NCI-H748 (cell line): ENCODE measurements at regions not wholly inside any gene's neighbourhood (a gene's known extent, or its start where the extent isn't known, plus 50 kb on each side); places are given as distances from the start of the nearest gene placed in this dataset.
"Not testable (repeated sequence)": the region's sequence is repeated elsewhere in the genome, so short reads cannot be mapped to it uniquely, and the experiment has no call there.

Experiments used
- DNase-seq: peaks from one replicate; lab custom pipeline; 2025; ENCODE audit not compliant: unreplicated experiment; lab: John Stamatoyannopoulos, UW

DNA sequence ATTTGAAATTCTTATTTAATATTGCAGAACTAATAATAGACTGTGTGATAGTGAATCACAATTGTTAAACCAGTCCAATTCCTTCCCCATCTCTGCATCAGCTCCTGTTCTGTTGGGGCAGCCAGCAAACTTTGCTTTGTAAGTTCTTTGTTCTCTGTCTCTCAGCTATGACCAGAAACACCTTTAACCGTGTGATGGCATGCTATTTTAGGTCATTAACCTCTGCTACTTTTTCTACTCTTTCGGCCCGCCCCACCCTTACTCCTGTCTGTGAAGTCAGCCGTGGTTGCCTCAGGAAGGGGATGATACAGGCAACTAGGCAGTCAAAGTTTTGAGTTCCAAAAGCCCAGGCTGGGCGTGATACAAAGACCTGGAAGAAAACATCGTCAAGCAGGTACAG is 51.3 kb upstream of the EGFL6 start:
- no peak for DNase-seq

DNA sequence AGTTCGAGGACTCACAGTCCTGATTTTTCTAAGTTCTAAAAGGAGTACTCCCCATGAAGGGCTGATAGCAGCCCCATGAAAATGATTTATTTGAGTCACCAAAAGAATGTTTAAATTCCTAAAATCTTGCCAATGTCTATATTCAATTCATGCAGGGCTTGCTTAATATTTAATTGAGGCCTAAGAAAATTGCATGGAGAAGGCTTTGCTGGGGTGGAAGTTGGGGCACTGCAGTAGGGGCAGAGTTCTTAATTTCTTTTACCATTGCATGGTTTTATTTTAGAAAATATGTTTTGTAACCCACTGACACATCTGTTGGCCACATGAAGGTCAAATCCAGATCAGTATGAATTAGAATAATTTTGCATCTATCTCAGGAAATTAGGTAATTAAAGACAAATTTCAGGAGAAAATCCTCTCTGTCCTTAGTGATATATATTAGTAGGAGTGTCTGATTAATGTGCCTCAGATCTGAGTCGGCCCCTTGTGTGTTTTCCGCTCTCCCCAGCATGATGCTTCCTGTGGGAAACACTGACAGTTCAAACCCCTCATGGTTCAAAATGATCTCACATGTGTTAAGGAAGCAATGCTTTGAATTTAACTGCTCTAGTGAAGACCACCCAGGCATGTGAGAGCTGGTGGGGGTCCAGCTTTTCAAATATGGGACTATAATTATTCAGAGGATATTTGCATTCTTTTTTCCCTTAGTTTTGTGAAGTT is 54.0 kb upstream of the EGFL6 start:
- no peak for DNase-seq

DNA sequence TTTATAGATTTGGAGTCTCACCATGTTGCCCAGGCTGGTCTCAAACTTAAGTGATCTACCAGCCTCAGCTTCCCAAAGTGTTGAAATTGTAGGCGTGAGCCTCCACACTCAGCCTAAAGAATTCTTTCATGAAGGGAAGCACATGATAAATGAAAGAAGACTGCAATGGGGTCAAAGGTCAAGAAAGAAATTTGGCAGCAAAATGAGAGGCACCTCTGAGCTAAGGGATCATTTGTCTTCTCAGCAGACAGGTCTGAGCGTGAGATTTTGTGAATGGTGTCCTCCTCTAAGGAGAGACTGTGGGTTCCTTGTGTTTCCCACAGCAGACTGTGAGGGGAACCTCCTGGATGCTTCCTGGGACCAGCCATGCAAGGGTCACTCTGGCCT is 57.5 kb upstream of the EGFL6 start:
- no peak for DNase-seq

DNA sequence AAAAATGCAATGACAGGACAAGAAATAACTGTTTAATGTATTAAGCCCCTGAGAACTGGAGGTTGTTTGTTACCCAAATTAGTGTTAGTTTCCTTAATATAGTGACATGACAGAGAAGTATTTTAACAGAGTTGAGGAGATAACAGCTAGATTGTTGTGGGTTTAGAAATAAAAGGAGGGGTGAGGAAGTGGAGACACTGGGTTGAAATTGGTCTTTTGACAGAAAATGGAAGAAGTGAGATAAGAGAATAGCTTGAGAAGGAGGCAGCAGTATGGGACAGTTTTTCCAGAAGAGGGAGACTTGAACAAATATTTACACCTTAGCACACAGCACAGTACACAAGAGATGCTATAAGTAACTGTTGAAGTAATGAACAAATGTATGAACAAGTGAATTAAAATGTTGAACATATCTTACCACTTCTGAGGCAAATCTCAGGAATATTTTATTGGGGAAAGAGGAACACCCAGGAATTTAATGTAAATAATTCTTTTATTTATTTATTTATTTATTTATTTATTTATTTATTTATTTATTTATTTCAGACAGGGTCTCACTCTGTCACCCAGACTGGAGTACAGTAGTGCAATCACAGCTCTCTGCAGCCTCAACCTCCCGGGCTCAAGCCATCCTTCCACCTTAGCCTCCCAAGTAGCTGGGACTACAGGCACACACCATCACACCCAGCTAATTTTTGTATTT is 58.0 kb upstream of the EGFL6 start:
- DNase-seq, result no peak

DNA sequence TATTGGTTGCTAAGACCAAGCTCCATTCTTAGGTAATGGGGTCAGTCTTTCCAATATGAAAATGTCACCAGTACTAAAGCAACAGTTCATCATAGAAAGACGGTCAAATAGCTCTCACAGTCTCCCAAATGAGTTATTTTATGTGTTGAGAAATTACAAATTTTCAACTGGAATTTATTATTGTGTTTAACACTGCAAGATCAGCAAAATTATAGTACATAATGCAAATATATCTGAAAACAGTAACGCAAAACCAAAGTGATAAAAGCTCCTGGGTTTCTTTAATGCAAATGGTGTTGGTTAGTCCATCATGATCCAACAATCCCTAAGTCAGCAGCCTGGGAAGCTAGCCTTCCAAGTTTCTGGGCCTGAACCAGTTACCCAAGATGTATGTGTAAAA is 61.5 kb upstream of the EGFL6 start:
- DNase-seq, result no peak

DNA sequence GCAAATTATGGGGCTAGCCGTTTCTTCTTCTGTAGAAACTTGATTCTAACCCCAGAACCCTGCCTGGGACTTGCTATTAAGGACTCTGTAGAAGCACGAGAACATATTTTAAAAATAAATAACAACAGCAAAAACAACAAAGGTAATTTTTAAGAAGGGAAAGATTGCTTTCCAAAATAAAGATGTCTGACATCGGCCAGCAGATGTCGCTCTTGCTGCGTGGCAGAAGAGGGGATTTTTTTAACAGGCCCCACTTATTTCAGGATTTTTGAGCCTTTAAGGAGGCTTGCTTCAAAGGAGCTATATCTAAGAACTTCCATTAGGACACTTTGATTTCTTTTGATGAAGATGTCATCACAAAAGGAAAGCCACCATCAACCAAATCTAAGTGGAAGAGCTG is 62.8 kb upstream of the EGFL6 start:
- peak; percentile 61 for DNase-seq

DNA sequence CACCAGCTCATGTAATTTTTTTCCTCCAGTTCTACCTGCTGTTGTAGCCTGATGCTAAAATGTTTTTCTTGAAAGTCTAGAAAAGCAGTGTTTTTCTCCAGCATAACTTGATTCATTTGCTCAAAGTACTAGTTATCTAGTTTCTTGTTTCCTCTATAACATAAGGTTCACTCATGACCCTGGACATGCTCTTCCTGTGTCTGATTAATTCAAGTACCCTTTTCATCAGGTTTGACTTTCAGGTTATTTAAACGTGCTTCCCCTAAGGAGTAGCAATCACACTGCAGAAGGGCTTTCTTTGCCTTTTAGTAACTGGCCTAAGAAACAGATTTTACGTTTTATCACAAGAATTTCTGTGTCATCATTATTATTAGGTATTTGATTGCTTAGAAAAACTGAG is 66.8 kb upstream of the EGFL6 start:
- no peak for DNase-seq

DNA sequence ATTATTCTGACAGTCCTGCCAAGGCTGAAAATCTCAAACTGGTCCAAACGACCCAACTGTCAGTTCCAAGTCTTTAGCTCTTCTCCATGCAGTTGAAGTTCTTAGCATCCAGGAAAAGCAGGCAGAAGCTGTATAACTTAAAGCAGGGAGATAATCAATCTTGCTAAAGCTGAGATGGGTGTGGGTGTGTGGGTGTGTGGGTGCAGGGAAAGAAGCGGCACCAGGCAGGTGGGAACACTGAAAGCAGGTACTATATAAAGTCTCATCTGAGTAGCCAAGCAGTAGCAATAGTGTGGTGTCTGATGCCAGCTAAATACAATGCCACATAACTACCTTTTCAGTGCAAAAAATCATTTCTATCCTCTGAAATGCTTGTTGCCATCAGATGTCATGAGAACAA is 69.7 kb upstream of the EGFL6 start:
- DNase-seq, result peak; percentile 19

DNA sequence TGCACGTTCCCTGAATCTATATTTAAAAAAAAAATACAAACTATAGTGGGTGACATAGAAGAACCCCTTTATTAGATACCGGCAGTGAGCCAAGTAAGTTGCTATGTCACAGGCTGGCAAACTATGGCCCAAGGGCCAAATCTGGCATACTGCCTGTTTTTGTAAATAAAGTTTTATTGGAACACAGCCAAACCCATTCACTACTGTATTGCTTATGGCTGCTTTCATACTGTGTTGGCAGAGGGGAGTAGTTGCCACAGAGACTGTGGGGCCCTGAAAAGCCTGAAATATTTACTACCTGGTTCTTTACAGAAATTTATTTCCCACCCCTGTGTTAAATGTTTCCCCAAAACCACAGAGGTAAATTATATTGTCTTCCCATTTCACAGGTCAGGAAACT is 71.2 kb upstream of the EGFL6 start:
- DNase-seq, result peak; percentile 41

DNA sequence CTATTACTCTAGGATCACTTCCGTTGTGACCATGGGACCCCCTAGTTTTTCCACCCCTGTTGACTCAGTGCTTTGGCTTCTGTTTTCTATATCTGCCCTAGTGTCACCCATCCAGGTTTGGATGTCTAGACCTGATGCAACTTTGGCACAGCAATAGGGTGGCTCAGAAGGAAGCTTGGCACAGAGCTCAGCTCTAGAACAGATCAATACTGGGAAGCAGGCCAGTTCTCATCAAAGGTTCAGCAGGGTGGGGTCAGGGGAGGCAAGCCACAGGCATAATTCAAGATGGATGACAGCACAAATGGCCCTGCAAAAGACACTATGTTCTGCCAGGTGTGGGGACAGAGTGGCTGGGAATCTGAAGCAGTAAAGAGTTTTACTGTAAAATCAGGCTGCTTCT is 74.2 kb upstream of the EGFL6 start:
- DNase-seq, result peak; percentile 21

DNA sequence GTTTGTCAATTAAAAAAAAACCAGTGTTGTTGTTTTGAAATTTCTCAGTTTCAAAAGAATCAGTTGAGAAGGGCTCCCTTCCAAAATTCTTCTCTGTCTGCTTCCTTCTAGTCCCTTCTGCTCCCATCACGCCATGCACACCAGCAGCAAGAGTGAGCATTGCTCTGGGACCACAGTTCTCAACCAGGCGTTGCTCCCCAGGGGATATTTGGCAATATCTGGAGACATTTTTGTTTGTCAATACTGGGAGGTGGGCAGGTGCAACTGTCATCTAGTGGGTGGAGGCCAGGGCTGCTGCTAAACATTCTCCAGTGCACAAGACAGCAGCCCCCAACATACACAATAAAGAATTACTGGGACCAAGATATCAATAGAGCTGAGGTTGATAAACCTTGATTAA is 74.8 kb upstream of the EGFL6 start:
- DNase-seq, result no peak

DNA sequence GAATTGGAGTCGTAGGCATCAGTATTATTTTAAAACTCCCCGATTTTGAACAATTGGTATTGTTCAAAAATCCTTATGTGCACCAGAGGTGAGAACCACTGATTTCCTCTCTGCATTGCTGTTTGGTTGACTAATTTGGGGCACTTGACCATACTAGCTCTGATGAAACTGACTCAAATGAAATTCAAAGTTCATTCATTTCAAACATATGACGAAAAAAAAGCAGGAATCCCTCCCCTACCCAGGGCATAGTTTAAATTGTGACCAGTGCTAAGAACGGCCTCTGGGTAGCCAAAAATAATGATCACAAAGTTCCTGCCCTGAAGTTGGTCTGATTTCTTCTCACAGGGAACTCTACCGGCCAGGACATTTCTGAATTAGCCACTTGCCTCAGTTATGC is 75.7 kb upstream of the EGFL6 start:
- DNase-seq, result no peak

DNA sequence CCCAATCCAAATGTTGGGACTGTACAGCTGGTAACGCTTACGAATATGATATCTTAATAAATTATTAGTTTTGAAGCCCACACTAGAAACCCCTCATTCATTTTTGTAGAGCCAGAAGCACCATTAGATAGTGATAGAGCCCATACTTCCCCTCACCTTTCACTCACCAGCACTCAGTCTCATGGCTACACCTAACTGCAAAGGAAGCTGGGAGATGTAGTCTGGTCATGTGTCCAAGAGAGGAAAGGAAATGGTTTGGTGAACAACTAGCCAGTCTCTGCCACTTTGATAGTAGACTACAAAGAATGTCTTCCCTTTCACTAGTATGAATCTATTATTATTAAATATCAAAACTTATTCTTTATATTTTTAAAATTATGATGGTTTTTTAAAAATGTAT is 77.1 kb upstream of the EGFL6 start:
- DNase-seq, result no peak

DNA sequence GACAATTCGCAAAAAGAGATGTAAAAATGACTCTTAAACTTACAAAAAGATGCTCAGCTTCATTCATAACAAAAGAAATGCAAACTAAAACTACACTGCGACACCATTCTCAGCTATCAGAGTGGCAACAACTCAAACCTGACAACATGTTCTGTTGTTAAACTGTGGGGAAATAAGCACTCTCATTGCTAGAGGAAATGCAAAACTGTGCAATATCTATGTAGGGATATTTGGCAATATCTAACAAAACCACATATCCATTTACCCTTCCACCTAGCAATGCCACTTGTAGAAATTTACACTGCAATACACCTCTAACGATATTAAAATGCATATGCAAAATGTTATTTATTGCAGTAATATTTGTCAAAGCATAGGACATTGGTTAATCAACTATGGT is 78.3 kb upstream of the EGFL6 start:
- no peak for DNase-seq

DNA sequence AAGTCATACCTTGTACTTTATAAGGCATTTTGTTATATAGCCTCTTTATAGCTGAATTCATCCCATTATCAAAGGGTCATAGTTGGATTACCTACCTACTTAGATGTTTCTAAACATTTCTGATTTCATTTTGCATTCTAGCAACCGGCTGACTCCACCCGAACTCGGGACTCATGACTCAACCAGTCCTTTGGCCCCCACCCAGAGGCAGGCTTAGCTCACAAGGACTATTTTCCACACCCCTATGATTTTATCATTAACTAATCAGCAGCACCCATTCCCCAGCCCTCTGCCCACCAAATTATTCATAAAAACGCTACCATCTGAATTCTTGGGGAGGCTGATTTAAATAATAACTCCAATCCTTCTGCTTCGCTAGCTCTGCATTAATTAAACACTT is 79.9 kb upstream of the EGFL6 start:
- DNase-seq, result no peak

DNA sequence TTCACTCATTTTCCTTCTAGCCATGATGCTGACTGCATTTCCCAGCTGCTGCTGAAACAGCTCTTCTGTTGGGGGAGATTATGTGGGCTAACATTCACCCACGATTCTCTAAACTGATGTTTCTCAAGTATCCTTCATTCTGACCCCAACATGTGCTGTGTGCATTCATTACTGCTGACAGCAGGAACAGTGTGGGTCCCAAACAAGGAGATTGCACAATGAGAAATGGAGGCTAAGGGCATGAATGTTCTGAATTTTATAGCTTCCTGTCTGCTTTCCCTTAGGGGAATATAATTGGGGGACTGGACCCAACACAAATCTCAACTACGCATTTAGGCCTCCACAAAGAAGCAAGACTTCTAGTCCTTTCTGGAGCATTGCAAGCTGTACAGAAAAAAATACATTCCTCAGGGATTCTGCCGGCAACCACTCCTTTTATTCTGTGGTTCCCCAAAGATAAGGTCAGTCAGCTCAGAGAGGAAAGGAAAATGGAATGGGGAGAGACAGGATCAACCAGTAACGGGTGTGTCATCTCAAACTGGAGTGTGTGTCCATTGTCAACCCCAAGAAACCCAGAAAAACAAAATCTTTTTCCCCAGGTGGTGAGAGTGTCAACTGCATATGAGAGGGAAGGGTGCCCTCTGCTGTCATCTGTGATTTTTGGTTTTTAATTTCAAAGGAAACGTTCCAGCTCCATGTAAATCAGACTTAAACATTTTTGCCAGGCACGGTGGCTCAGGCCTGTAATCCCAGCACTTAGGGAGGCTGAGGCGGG is 81.5 kb upstream of the EGFL6 start:
- DNase-seq, result peak; percentile 84

DNA sequence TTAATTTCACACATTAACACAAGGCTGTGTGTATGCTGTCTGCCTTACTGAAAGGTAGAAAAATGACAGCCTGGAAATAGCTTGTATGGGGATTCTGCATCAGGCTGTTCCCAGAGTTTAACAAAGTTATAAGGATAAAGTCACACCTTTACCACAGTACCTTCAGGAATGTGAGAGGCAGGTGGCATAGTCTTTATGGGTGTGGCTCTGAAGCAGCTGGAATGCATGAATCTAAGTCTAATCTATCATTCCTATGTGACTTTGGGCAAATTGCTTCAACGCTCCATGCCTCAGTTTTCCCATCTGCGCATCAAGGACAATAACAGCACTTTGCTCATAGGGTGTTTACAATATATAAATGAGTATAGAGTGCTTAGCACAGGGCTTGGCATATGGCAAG is 84.2 kb upstream of the EGFL6 start:
- DNase-seq, result no peak

DNA sequence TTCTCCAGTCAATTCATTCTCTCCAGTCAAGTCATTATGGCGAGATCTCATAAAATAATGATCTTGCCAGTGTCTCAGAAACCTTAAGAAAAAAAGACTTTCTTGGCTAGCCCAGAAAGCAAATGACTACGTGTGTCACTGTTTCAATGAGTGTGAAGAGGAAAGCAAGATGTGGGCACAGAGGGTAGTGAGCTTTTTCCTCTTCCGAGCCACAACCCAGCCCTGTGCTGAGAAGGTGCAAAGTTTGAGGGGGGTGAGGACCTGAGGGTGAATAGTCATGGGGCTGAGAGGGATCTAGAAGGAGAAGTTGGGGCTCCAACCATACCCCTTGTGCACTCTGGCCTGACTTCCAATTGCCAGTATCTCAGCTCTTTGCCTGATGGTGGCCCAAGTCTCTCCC is 85.6 kb upstream of the EGFL6 start:
- DNase-seq, result no peak

DNA sequence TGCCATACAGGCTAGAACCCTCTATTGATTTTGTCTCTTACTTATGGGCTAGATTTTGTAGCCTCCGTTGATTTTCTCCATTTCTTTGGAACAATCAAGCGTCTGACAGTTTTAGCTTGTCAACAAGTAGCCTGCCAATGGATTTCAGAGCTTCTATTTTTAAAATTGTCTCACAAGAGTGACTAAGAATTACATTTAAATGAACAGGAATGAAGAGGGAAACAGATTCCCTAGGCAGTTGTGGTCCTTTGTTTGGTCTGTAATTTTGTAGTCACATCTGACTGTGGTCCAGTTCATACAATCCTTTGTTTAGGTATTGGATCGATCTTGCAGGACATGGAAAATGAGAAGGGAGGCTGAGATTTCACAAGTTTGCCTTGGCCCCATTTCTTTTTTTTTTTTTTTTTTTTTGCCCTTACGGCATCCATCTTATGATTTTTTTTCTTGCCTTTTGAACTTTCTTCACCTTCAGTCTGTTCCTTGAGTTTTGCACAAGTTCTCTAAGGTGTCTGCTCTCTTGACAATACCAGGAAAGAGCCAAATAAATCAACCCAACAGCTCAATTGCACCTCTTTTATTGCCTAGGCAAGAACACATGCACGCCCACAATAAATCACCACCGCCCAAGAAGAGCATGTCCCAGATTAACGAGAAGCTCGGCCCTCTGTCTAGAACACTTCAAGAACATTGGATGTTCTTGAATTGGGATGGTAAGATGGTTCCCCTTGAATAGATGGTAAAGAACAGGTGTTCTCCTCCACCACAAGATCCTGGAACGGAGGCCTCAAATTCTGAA is 86.5 kb upstream of the EGFL6 start:
- DNase-seq, result no peak

DNA sequence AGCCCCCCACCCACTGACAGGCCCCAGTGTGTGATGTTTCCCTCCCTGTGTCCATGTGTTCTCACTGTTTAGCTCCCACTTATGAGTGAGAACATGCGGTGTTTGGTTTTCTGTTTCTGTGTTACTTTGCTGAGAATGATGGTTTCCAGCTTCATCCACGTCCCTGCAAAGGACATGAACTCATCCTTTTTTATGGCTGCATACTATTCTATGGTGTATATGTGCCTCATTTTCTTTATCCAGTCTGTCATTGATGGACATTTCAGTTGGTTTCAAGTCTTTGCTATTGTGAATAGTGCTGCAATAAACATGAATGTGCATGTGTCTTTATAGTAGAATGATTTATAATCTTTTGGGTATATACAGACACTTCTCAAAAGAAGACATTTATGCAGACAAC is 88.6 kb upstream of the EGFL6 start:
- not testable (repeated sequence) for DNase-seq

DNA sequence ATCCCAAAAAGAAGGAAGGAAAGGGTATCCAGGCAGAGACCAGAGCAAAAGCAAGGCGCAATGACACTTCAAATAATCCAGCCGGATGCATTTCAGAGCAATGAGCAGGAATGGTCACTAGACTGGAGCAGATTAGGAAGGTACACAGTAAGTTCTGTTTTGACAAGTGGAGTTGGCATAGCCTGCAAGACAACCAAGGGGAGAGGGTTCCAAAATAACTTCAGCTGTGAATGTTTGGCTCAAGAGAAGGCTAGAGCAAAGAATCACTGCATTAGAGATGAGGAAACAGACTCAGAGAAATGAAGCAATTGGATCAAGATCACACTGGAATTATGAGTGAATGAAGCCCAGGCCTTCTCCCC is 90.0 kb upstream of the EGFL6 start:
- DNase-seq, result no peak
